B cell (primary cell): ENCODE measurements at regions not wholly inside any gene's neighbourhood (a gene's known extent, or its start where the extent isn't known, plus 50 kb on each side); places are given as distances from the start of the nearest gene placed in this dataset.

Experiments used
- CTCF ChIP-seq: fragments of 200-600 bp; IDR thresholded peaks from one replicate; pipeline ENCODE4 v1.8.0; 2022; ENCODE audit warnings: antibody characterized with exemption, mild to moderate bottlenecking
- EZH2 ChIP-seq: IDR thresholded peaks from 2 replicates; pipeline ENCODE4 v1.6.1; 2012; ENCODE audit warnings: borderline replicate concordance, low read depth, mild to moderate bottlenecking, moderate library complexity, low read length; ENCODE audit not compliant: insufficient read depth, poor library complexity, severe bottlenecking

- TF ChIP-seq CTCF (no peak), EZH2 (no peak)
Observed at GRCh38 chr2:177026956-177027355, 185.6 kb upstream of the HNRNPA3 start.
